Endothelial cell of umbilical vein (primary cell): ENCODE measurements at regions not wholly inside any gene's neighbourhood (a gene's known extent, or its start where the extent isn't known, plus 50 kb on each side); places are given as distances from the start of the nearest gene placed in this dataset.

Experiments used
- BruUV-seq: library from RNA; stranded (reverse); fragments of 400-500 nt; replicated peaks from 2 replicates; lab custom pipeline; 2021; lab: Mats Ljungman, UMichigan
- CTCF ChIA-PET: fragments of 300-600, 350-600 bp; sonication (Branson Sonifier 250); formaldehyde crosslinking; loops from one replicate; lab custom pipeline; 2021; ENCODE audit warnings: antibody characterized with exemption, inconsistent platforms; lab: Charles Lee
- POLR2A ChIA-PET: fragments of 300-600, 350-600 bp; sonication (Branson Sonifier 250); formaldehyde crosslinking; loops from one replicate; lab custom pipeline; 2021; ENCODE audit warnings: antibody characterized with exemption, inconsistent platforms; lab: Charles Lee
- DNase-seq: peaks from one replicate; pipeline ENCODE4 v3.0.0-alpha.2; 2011; ENCODE audit warnings: low read depth, low spot score
- FAIRE-seq: peaks from 2 replicates; lab custom pipeline; 2011; peaks lifted over from hg19 to GRCh38; lab: Jason Lieb, UNC
- H2AFZ ChIP-seq: 2 replicates; pipeline ENCODE4 v1.6.0; 2012; ENCODE audit warnings: low read depth, low read length, control low read depth, inconsistent platforms
- H3K27ac ChIP-seq: 2 replicates; pipeline ENCODE4 v1.5.1; 2011; ENCODE audit warnings: low read depth, mild to moderate bottlenecking, control low read depth, low read length, moderate library complexity; ENCODE audit not compliant: insufficient read depth
- H3K27me3 ChIP-seq, 2 experiments: 2 replicates each; pipeline versions ENCODE4 v1.6.0 to v1.6.1; 2011; ENCODE audit warnings: low read length in 2 of 2, mixed read lengths in 1 of 2; ENCODE audit not compliant: control insufficient read depth in 2 of 2, insufficient read depth in 2 of 2
- H3K36me3 ChIP-seq, 2 experiments: 2 replicates in 1 of 2; 3 replicates in 1 of 2; pipeline ENCODE4 v1.5.1; 2011; ENCODE audit warnings: low read length in 2 of 2, mild to moderate bottlenecking in 1 of 2, moderate library complexity in 1 of 2; ENCODE audit not compliant: control insufficient read depth in 2 of 2, insufficient read depth in 2 of 2; ENCODE audit errors: extremely low read depth in 1 of 2
- H3K4me1 ChIP-seq: 3 replicates; pipeline ENCODE4 v1.5.1; 2011; ENCODE audit warnings: mild to moderate bottlenecking, low read length; ENCODE audit not compliant: control insufficient read depth, insufficient read depth; ENCODE audit errors: extremely low read depth
- H3K4me2 ChIP-seq: 2 replicates; pipeline ENCODE4 v1.6.1; 2011; ENCODE audit warnings: low read length, control low read depth, mixed read lengths; ENCODE audit not compliant: insufficient read depth
- H3K4me3 ChIP-seq, 3 experiments: fragments of 200-600 bp in 1 of 3; sonication (generic), shearing (Covaris generic) in 1 of 3; replicated peaks in 1 of 3; 2 replicates each; pipeline ENCODE4 v1.5.1; 2011 to 2016; ENCODE audit warnings: control low read depth in 3 of 3, low read length in 3 of 3, mild to moderate bottlenecking in 2 of 3, inconsistent platforms in 1 of 3, low read depth in 1 of 3, moderate library complexity in 1 of 3; ENCODE audit not compliant: insufficient read depth in 1 of 3
- H3K79me2 ChIP-seq: 2 replicates; pipeline ENCODE4 v1.6.0; 2012; ENCODE audit warnings: low read length, inconsistent platforms; ENCODE audit not compliant: control insufficient read depth, insufficient read depth
- H3K9ac ChIP-seq: replicated peaks from 2 replicates; pipeline ENCODE3; 2011; ENCODE audit warnings: low read length, control low read depth; ENCODE audit not compliant: insufficient read depth; ENCODE audit errors: extremely low read depth
- H3K9me1 ChIP-seq: replicated peaks from 3 replicates; pipeline ENCODE4 v1.6.0; 2011; ENCODE audit warnings: mild to moderate bottlenecking, low read length; ENCODE audit not compliant: control insufficient read depth, insufficient read depth; ENCODE audit errors: extremely low read depth
- H3K9me3 ChIP-seq: replicated peaks from 2 replicates; pipeline ENCODE4 v1.5.1; 2012; ENCODE audit warnings: low read length, inconsistent platforms; ENCODE audit not compliant: control insufficient read depth, insufficient read depth
- H4K20me1 ChIP-seq: replicated peaks from 2 replicates; pipeline ENCODE3; 2011; ENCODE audit warnings: mild to moderate bottlenecking, low read length; ENCODE audit not compliant: control insufficient read depth, insufficient read depth; ENCODE audit errors: extremely low read depth
- CTCF ChIP-seq, 2 donors: IDR thresholded peaks; 1 replicate in 1 of 2; 2 replicates in 1 of 2; pipeline ENCODE4 v1.5.1; 2011; ENCODE audit warnings: low read length in 2 of 2, mild to moderate bottlenecking in 2 of 2, moderate library complexity in 2 of 2, control low read depth in 1 of 2, inconsistent platforms in 1 of 2, low read depth in 1 of 2; ENCODE audit not compliant: insufficient read depth in 1 of 2; ENCODE audit errors: extremely low read depth in 1 of 2
- EZH2 ChIP-seq: IDR thresholded peaks from 2 replicates; pipeline ENCODE4 v1.6.1; 2012; ENCODE audit warnings: borderline replicate concordance, low read depth, mild to moderate bottlenecking, moderate library complexity, low read length, inconsistent platforms; ENCODE audit not compliant: severe bottlenecking
- FOS ChIP-seq: IDR thresholded peaks from 2 replicates; pipeline ENCODE4 v1.6.1; 2011; ENCODE audit warnings: mild to moderate bottlenecking, low read length, moderate library complexity, borderline replicate concordance; ENCODE audit not compliant: insufficient read depth
- GATA2 ChIP-seq: IDR thresholded peaks from 2 replicates; pipeline ENCODE4 v1.7.0; 2011; ENCODE audit warnings: low read depth, mild to moderate bottlenecking, moderate library complexity, mixed read lengths, low read length; ENCODE audit not compliant: insufficient read length, insufficient read depth
- JUN ChIP-seq: IDR thresholded peaks from 2 replicates; pipeline ENCODE4 v1.6.1; 2011; ENCODE audit warnings: borderline replicate concordance, low read depth; ENCODE audit not compliant: insufficient read length, insufficient read depth
- MAX ChIP-seq: IDR thresholded peaks from 2 replicates; pipeline ENCODE4 v1.6.1; 2011; ENCODE audit not compliant: insufficient read depth, insufficient read length
- MYC ChIP-seq: IDR thresholded peaks from one replicate; pipeline ENCODE4 v1.6.1; 2011; ENCODE audit warnings: mild to moderate bottlenecking, low read depth, low read length
- POLR2A ChIP-seq: IDR thresholded peaks from 2 replicates; pipeline ENCODE4 v1.6.1; 2012; ENCODE audit warnings: low read depth, mild to moderate bottlenecking, control low read depth, low read length
- POLR2AphosphoS5 ChIP-seq: IDR thresholded peaks from 2 replicates; pipeline ENCODE4 v1.6.1; 2012; ENCODE audit warnings: low read depth, mild to moderate bottlenecking, control low read depth, low read length, moderate library complexity; ENCODE audit not compliant: insufficient read depth
- dilution Hi-C: fragments of 300-500 bp; cut with MboI; formaldehyde crosslinking; loops from one replicate; pipeline ENCODE4 v1.15.0; 2019; ENCODE audit warnings: low sequenced_read_pairs; ENCODE audit not compliant: extremely low pct_ligation_motif_present
- intact Hi-C: fragments of 100-400 bp; cut with micrococcal nuclease; formaldehyde crosslinking; loops from one replicate; pipeline ENCODE4 v1.10.0; 2022

GRCh38 chr4:178309890-178310289 is 867.7 kb upstream of the AGA start:
- Histone ChIP-seq H3K27me3 (no peaks in the 10 kb centered on the region), H4K20me1 (no peaks in the 10 kb centered on the region), H3K9me1 (no peaks in the 10 kb centered on the region), H3K4me1 (no peaks in the 10 kb centered on the region), H3K9ac (no peak overlapping the region), H3K27ac (no peak overlapping the region), H3K4me3 (no peak overlapping the region), H3K36me3 (no peaks in the 10 kb centered on the region), H3K9me3 (no peaks in the 10 kb centered on the region), H3K79me2 (no peaks in the 10 kb centered on the region), H2AFZ (no peak overlapping the region), H3K4me2 (no peak overlapping the region)
- FAIRE-seq (no peak), DNase-seq (no peak)
- intact Hi-C loops (no loop called here), dilution Hi-C loops (no loop called here)
- BruUV-seq: no TSS peak
- CTCF ChIA-PET: no interaction called here
- POLR2A ChIA-PET: no interaction called here
- TF ChIP-seq MYC (no peak), CTCF (IDR thresholded peaks at IDR 0.05; ENCODE audit: extremely low read depth in 1 of 2, insufficient read depth in 1 of 2, low read depth in 1 of 2, low read length in 2 of 2) (no peak), GATA2 (no peak), POLR2AphosphoS5 (no peak), FOS (no peak), POLR2A (no peak), JUN (no peak), MAX (no peak), EZH2 (no peak)
